PC-9 (cell line): ENCODE measurements at regions not wholly inside any gene's neighbourhood (a gene's known extent, or its start where the extent isn't known, plus 50 kb on each side); places are given as distances from the start of the nearest gene placed in this dataset.

Source experiments
- CTCF ChIP-seq: fragments of 200-600 bp; sonication (generic); conservative IDR thresholded peaks from 2 replicates; pipeline ENCODE4 v1.6.1; 2017; ENCODE audit warnings: mixed run types, antibody characterized with exemption, mild to moderate bottlenecking, moderate library complexity
- EZH2 ChIP-seq: fragments of 200-600 bp; sonication (generic); IDR thresholded peaks from 2 replicates; pipeline ENCODE4 v1.8.0; 2017; ENCODE audit warnings: antibody characterized with exemption, low read depth

- TF ChIP-seq EZH2, result no peak
- TF ChIP-seq CTCF, result no peak
These were observed 240.1 kb downstream of the CASP12 start for GRCh38 chr11:104658177-104658576.
